ENCODE measurements at regions not wholly inside any gene's neighbourhood (a gene's known extent, or its start where the extent isn't known, plus 50 kb on each side); places are given as distances from the start of the nearest gene placed in this dataset.

DNA sequence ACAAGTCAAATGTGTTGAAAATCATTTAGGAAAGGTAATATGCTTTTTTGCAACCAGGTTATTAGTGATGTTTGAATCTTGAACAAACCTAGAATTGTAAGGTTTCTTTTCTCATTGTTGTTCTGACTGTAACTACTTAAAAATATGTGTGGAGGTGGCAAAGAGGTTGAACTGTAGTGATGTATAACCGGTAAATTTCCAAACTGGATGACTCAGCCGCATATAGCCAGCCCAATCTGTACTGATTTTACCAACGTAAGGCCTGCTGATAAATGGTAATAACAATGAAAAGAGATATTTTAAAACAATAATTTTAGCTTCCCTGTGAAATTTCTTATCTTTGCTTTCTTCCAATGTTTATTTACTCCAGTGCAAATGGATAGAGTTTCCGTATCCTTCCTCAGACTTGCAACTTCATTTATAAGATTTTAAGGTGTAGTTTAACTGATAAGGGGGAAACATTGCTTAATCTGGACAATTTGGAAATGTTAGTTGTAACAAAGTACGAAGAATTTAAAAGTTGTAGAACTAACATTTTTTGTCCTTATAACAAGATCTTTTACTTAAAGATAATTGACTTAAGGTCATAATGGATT, 1170.4 kb upstream of the ZEB2 start:
- Histone ChIP-seq H2AFZ (no peak overlapping the region), H3K9me2 (ENCODE audit: insufficient read depth) (no peaks in the 10 kb centered on the region), H3K27me3 (ENCODE audit: insufficient read depth) (no peaks in the 10 kb centered on the region), H3K4me3 (no peak overlapping the region), H3K27ac (ENCODE audit: low read depth) (no peak overlapping the region), H3K4me2 (no peak overlapping the region), H3F3A (replicated peaks; ENCODE audit: low read depth) (no peaks in the 10 kb centered on the region), H4K20me1 (replicated peaks; ENCODE audit: insufficient read depth) (no peaks in the 10 kb centered on the region), H3K36me3 (ENCODE audit: insufficient read depth) (no peaks in the 10 kb centered on the region), H3K79me2 (replicated peaks; ENCODE audit: insufficient read depth) (no peaks in the 10 kb centered on the region), H3K4me1 (ENCODE audit: insufficient read depth) (peaks cover 16% of the 10 kb centered on the region)
- TF ChIP-seq STAT1 (IDR thresholded peaks at IDR 0.05; ENCODE audit: unreplicated experiment) (no peak), ZNF331 (CRISPR knock-in tag; IDR thresholded peaks at IDR 0.05; ENCODE audit: low read depth) (no peak), NANOG (IDR thresholded peaks at IDR 0.05; ENCODE audit: borderline replicate concordance) (no peak), POLR2AphosphoS5 (IDR thresholded peaks at IDR 0.05; ENCODE audit: low read depth) (no peak), ZNF114 (CRISPR knock-in tag; IDR thresholded peaks at IDR 0.05) (no peak), EZH2 (IDR thresholded peaks at IDR 0.05; ENCODE audit: low read depth, unreplicated experiment) (no peak), CREB1 (CRISPR knock-in tag; IDR thresholded peaks at IDR 0.05; ENCODE audit: low read depth) (no peak)
- TF ChIP-seq, protein P1, sequence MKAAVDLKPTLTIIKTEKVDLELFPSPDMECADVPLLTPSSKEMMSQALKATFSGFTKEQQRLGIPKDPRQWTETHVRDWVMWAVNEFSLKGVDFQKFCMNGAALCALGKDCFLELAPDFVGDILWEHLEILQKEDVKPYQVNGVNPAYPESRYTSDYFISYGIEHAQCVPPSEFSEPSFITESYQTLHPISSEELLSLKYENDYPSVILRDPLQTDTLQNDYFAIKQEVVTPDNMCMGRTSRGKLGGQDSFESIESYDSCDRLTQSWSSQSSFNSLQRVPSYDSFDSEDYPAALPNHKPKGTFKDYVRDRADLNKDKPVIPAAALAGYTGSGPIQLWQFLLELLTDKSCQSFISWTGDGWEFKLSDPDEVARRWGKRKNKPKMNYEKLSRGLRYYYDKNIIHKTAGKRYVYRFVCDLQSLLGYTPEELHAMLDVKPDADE (IDR thresholded peaks at IDR 0.05), result no peak
- TF ChIP-seq, protein P2, sequence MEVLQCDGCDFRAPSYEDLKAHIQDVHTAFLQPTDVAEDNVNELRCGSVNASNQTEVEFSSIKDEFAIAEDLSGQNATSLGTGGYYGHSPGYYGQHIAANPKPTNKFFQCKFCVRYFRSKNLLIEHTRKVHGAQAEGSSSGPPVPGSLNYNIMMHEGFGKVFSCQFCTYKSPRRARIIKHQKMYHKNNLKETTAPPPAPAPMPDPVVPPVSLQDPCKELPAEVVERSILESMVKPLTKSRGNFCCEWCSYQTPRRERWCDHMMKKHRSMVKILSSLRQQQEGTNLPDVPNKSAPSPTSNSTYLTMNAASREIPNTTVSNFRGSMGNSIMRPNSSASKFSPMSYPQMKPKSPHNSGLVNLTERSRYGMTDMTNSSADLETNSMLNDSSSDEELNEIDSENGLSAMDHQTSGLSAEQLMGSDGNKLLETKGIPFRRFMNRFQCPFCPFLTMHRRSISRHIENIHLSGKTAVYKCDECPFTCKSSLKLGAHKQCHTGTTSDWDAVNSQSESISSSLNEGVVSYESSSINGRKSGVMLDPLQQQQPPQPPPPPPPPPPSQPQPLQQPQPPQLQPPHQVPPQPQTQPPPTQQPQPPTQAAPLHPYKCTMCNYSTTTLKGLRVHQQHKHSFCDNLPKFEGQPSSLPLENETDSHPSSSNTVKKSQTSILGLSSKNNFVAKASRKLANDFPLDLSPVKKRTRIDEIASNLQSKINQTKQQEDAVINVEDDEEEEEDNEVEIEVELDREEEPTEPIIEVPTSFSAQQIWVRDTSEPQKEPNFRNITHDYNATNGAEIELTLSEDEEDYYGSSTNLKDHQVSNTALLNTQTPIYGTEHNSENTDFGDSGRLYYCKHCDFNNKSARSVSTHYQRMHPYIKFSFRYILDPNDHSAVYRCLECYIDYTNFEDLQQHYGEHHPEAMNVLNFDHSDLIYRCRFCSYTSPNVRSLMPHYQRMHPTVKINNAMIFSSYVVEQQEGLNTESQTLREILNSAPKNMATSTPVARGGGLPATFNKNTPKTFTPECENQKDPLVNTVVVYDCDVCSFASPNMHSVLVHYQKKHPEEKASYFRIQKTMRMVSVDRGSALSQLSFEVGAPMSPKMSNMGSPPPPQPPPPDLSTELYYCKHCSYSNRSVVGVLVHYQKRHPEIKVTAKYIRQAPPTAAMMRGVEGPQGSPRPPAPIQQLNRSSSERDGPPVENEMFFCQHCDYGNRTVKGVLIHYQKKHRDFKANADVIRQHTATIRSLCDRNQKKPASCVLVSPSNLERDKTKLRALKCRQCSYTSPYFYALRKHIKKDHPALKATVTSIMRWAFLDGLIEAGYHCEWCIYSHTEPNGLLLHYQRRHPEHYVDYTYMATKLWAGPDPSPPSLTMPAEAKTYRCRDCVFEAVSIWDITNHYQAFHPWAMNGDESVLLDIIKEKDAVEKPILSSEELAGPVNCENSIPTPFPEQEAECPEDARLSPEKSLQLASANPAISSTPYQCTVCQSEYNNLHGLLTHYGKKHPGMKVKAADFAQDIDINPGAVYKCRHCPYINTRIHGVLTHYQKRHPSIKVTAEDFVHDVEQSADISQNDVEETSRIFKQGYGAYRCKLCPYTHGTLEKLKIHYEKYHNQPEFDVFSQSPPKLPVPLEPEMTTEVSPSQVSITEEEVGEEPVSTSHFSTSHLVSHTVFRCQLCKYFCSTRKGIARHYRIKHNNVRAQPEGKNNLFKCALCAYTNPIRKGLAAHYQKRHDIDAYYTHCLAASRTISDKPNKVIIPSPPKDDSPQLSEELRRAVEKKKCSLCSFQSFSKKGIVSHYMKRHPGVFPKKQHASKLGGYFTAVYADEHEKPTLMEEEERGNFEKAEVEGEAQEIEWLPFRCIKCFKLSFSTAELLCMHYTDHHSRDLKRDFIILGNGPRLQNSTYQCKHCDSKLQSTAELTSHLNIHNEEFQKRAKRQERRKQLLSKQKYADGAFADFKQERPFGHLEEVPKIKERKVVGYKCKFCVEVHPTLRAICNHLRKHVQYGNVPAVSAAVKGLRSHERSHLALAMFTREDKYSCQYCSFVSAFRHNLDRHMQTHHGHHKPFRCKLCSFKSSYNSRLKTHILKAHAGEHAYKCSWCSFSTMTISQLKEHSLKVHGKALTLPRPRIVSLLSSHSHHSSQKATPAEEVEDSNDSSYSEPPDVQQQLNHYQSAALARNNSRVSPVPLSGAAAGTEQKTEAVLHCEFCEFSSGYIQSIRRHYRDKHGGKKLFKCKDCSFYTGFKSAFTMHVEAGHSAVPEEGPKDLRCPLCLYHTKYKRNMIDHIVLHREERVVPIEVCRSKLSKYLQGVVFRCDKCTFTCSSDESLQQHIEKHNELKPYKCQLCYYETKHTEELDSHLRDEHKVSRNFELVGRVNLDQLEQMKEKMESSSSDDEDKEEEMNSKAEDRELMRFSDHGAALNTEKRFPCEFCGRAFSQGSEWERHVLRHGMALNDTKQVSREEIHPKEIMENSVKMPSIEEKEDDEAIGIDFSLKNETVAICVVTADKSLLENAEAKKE (CRISPR knock-in tag; IDR thresholded peaks at IDR 0.05), result no peak
- TF ChIP-seq, protein P3, sequence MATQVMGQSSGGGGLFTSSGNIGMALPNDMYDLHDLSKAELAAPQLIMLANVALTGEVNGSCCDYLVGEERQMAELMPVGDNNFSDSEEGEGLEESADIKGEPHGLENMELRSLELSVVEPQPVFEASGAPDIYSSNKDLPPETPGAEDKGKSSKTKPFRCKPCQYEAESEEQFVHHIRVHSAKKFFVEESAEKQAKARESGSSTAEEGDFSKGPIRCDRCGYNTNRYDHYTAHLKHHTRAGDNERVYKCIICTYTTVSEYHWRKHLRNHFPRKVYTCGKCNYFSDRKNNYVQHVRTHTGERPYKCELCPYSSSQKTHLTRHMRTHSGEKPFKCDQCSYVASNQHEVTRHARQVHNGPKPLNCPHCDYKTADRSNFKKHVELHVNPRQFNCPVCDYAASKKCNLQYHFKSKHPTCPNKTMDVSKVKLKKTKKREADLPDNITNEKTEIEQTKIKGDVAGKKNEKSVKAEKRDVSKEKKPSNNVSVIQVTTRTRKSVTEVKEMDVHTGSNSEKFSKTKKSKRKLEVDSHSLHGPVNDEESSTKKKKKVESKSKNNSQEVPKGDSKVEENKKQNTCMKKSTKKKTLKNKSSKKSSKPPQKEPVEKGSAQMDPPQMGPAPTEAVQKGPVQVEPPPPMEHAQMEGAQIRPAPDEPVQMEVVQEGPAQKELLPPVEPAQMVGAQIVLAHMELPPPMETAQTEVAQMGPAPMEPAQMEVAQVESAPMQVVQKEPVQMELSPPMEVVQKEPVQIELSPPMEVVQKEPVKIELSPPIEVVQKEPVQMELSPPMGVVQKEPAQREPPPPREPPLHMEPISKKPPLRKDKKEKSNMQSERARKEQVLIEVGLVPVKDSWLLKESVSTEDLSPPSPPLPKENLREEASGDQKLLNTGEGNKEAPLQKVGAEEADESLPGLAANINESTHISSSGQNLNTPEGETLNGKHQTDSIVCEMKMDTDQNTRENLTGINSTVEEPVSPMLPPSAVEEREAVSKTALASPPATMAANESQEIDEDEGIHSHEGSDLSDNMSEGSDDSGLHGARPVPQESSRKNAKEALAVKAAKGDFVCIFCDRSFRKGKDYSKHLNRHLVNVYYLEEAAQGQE (IDR thresholded peaks at IDR 0.05; ENCODE audit: unreplicated experiment), result no peak
- TF ChIP-seq, protein P4, sequence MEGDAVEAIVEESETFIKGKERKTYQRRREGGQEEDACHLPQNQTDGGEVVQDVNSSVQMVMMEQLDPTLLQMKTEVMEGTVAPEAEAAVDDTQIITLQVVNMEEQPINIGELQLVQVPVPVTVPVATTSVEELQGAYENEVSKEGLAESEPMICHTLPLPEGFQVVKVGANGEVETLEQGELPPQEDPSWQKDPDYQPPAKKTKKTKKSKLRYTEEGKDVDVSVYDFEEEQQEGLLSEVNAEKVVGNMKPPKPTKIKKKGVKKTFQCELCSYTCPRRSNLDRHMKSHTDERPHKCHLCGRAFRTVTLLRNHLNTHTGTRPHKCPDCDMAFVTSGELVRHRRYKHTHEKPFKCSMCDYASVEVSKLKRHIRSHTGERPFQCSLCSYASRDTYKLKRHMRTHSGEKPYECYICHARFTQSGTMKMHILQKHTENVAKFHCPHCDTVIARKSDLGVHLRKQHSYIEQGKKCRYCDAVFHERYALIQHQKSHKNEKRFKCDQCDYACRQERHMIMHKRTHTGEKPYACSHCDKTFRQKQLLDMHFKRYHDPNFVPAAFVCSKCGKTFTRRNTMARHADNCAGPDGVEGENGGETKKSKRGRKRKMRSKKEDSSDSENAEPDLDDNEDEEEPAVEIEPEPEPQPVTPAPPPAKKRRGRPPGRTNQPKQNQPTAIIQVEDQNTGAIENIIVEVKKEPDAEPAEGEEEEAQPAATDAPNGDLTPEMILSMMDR (conservative IDR thresholded peaks at IDR 0.05; ENCODE audit: low read depth in 2 of 2), result no peak
- Mint-ChIP-seq H3K36me3 (ENCODE audit: low read depth) (no peaks in the 10 kb centered on the region), H3K4me1 (peaks cover 27% of the 10 kb centered on the region), H3K9me3 (no peaks in the 10 kb centered on the region), H3K27me3 (ENCODE audit: insufficient read depth, low read depth, poor library complexity) (no peaks in the 10 kb centered on the region), H3K27ac (no peak overlapping the region), H3K4me3 (no peak overlapping the region)
- DNase-seq (ENCODE audit: low spot score) (no peak), ATAC-seq (no peak)

Data from GM23338 (cell line).